ENCODE measurements at regions not wholly inside any gene's neighbourhood (a gene's known extent, or its start where the extent isn't known, plus 50 kb on each side); places are given as distances from the start of the nearest gene placed in this dataset.
"Not testable (repeated sequence)": the region's sequence is repeated elsewhere in the genome, so short reads cannot be mapped to it uniquely, and the experiment has no call there.

DNA sequence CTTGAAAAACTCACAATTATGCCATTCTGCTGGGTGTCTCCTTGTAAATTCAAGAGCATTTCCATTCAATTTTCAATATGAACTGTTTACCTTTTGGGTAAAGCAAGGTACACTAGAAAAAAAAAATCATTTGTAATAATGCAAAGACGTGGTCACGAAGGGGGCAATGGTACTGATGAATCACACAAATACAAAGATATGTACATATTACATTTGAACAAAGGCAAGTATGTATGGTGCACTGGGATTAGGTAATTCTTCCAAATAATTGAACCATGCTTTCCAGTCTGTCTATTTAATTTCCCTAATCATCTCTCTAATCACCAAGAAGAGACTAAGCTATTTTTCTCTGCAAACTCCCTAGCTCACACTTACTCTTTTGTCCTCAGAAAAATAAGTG lies 63.4 kb upstream of the RNF38 start:
- Histone ChIP-seq H3K9me3 (ENCODE audit: control insufficient read depth, insufficient read depth, low read length) (no peaks in the 10 kb centered on the region), H3K4me3 (ENCODE audit: low read depth, low read length) (no peak overlapping the region), H3K27me3 (ENCODE audit: control insufficient read depth, insufficient read depth, low read length) (no peaks in the 10 kb centered on the region), H3K36me3 (ENCODE audit: control insufficient read depth, insufficient read depth, low read length) (no peaks in the 10 kb centered on the region), H3K27ac (ENCODE audit: low read depth, low read length) (no peak overlapping the region), H3K4me1 (ENCODE audit: control insufficient read depth, insufficient read depth, low read length) (peaks cover 19% of the 10 kb centered on the region)
- no peak for DNase-seq (ENCODE audit: low read depth in 4 of 6, low spot score in 6 of 6)
- no CpG with 5 or more reads among the region's 2 CpGs for whole genome bisulfite sequencing (ENCODE audit: insufficient coverage)

- H3K27ac ChIP-seq (ENCODE audit: low read depth, low read length): peak overlapping the region; percentile 45
- peaks cover 19% of the 10 kb centered on the region for H3K4me1 ChIP-seq (ENCODE audit: control insufficient read depth, insufficient read depth, low read length)
- 85% methylated on average over 4 of the region's 4 CpGs for WGBS (ENCODE audit: insufficient coverage)
- H3K9me3 ChIP-seq (ENCODE audit: control insufficient read depth, insufficient read depth, low read length): no peaks in the 10 kb centered on the region
- no peak for DNase-seq (ENCODE audit: low read depth in 4 of 6, low spot score in 6 of 6)
- H3K36me3 ChIP-seq (ENCODE audit: control insufficient read depth, insufficient read depth, low read length): peaks cover 4% of the 10 kb centered on the region
- H3K27me3 ChIP-seq (ENCODE audit: control insufficient read depth, insufficient read depth, low read length): no peaks in the 10 kb centered on the region
- no peak overlapping the region for H3K4me3 ChIP-seq (ENCODE audit: low read depth, low read length)
These were observed 62.2 kb upstream of the RNF38 start for GRCh38 chr9:36462245-36462644.

DNA sequence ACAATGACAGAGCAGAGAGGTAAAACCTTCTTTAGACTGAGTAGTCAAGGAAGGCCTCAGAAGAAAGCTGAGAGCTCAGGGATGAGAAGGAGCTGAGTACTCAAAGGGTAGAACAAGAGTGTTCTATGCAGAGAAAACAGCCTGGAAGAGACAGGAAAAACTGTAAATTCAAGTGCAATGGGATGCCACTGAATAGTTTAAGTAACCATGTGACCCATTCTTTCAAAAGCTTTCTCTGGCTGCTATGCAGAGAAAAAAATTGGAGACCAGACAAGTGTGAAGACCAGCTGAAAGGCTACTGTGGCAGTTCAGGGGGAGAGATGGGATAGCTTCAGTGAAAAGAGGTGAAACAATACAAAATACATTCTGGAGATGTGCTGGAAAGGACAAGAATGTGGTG lies 61.3 kb upstream of the RNF38 start:
- no peak overlapping the region for H3K4me3 ChIP-seq (ENCODE audit: low read depth, low read length)
- peak in 5 of 6 donors; percentile 24 to 73 (median 50) for DNase-seq (ENCODE audit: low read depth in 4 of 6, low spot score in 6 of 6)
- H3K27ac ChIP-seq (ENCODE audit: low read depth, low read length): peak overlapping the region; percentile 45
- H3K9me3 ChIP-seq (ENCODE audit: control insufficient read depth, insufficient read depth, low read length): no peaks in the 10 kb centered on the region
- H3K36me3 ChIP-seq (ENCODE audit: control insufficient read depth, insufficient read depth, low read length): peaks cover 4% of the 10 kb centered on the region
- peaks cover 19% of the 10 kb centered on the region for H3K4me1 ChIP-seq (ENCODE audit: control insufficient read depth, insufficient read depth, low read length)
- H3K27me3 ChIP-seq (ENCODE audit: control insufficient read depth, insufficient read depth, low read length): no peaks in the 10 kb centered on the region

DNA sequence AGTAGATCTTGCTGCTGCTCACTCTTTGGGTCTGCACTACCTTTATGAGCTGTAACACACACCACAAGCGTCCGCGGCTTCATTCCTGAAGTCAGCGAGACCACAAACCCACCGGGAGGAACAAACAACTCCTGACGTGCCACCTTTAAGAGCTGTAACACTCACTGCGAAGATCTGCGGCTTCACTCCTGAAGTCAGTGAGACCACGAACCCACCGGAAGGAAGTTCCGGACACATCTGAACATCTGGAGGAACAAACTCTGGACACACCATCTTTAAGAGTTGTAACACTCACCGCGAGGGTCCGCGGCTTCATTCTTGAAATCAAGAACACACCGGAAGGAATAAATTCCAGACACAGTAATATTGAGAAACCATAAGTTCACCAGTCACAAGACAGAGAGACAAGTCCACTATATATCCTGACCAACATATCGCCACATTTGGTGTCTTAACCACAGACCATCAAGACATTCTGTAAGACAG lies 58.4 kb upstream of the RNF38 start:
- not testable (repeated sequence) for H3K27me3 ChIP-seq (ENCODE audit: control insufficient read depth, insufficient read depth, low read length); H3K9me3 ChIP-seq (ENCODE audit: control insufficient read depth, insufficient read depth, low read length); H3K4me3 ChIP-seq (ENCODE audit: low read depth, low read length); H3K27ac ChIP-seq (ENCODE audit: low read depth, low read length); DNase-seq (ENCODE audit: low read depth in 4 of 6, low spot score in 6 of 6); H3K36me3 ChIP-seq (ENCODE audit: control insufficient read depth, insufficient read depth, low read length)
- WGBS (ENCODE audit: insufficient coverage): 92% methylated on average over 16 of the region's 17 CpGs
- H3K4me1 ChIP-seq (ENCODE audit: control insufficient read depth, insufficient read depth, low read length): peaks cover 19% of the 10 kb centered on the region

DNA sequence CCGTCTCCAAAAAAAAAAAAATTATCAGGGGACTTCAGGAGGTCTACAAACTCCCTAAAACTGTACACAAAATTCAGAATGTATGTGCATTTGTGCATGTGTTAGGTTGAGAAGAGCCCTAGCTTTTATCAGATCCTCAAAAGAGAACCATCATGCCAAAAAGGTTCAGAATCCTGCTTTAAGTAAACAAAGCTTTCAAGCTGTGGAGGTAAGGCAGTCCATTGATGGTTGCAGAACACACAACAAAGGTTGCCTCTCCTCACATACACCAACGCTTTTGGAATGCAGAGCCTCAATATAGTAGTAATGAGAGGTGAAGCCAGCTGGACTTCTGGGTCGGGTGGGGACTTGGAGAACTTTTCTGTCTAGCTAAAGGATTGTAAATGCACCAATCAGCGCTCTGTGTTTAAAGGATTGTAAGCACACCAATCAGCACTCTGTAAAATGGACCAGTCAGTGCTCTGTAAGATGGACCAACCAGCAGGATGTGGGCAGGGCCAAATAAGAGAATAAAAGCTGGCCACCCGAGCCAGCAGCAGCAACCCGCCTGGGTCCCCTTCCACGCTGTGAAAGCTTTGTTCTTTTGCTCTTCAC lies 57.9 kb upstream of the RNF38 start:
- no peak for DNase-seq (ENCODE audit: low read depth in 4 of 6, low spot score in 6 of 6)
- H3K27me3 ChIP-seq (ENCODE audit: control insufficient read depth, insufficient read depth, low read length): no peaks in the 10 kb centered on the region
- no peaks in the 10 kb centered on the region for H3K9me3 ChIP-seq (ENCODE audit: control insufficient read depth, insufficient read depth, low read length)
- H3K4me1 ChIP-seq (ENCODE audit: control insufficient read depth, insufficient read depth, low read length): peaks cover 19% of the 10 kb centered on the region
- H3K4me3 ChIP-seq (ENCODE audit: low read depth, low read length): no peak overlapping the region
- H3K36me3 ChIP-seq (ENCODE audit: control insufficient read depth, insufficient read depth, low read length): peaks cover 4% of the 10 kb centered on the region
- WGBS (ENCODE audit: insufficient coverage): 88% methylated on average over 5 of the region's 7 CpGs
- H3K27ac ChIP-seq (ENCODE audit: low read depth, low read length): no peak overlapping the region

- no CpG with 5 or more reads among the region's 1 CpG for WGBS (ENCODE audit: insufficient coverage)
- Histone ChIP-seq H3K4me1 (ENCODE audit: control insufficient read depth, insufficient read depth, low read length) (peaks cover 14% of the 10 kb centered on the region), H3K9me3 (ENCODE audit: control insufficient read depth, insufficient read depth, low read length) (no peaks in the 10 kb centered on the region), H3K36me3 (ENCODE audit: control insufficient read depth, insufficient read depth, low read length) (peaks cover 4% of the 10 kb centered on the region), H3K27me3 (ENCODE audit: control insufficient read depth, insufficient read depth, low read length) (no peaks in the 10 kb centered on the region), H3K4me3 (ENCODE audit: low read depth, low read length) (no peak overlapping the region), H3K27ac (ENCODE audit: low read depth, low read length) (no peak overlapping the region)
- DNase-seq (ENCODE audit: low read depth in 4 of 6, low spot score in 6 of 6): no peak
These were observed 56.5 kb upstream of the RNF38 start for GRCh38 chr9:36456480-36457065.

DNA sequence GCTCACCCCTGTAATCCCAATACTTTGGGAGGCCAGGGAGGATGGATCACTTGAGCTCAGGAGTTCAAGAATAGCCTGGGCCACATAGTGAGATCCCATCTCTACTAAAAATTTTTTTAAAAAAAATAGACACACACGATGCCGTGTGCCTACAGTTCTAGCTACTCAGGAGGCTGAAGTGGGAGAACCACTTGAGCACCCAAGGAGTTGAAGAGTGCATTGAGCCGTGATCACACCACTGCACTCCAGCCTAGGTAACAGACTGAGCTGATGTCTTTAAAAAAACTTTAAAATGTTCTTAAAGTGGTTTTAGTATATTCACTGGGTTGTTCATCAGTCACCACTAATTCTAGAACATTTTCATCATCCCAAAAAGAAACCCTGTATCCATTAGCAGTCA lies 51.9 kb upstream of the RNF38 start:
- Histone ChIP-seq H3K4me3 (ENCODE audit: low read depth, low read length) (no peak overlapping the region), H3K4me1 (ENCODE audit: control insufficient read depth, insufficient read depth, low read length) (peaks cover 4% of the 10 kb centered on the region)
- WGBS (ENCODE audit: insufficient coverage): 94% methylated on average over 2 of the region's 3 CpGs

GRCh38 chr9:36450110-36450732 lies 50.2 kb upstream of the RNF38 start:
- no peak overlapping the region for H3K4me3 ChIP-seq (ENCODE audit: low read depth, low read length)
- H3K27me3 ChIP-seq (ENCODE audit: control insufficient read depth, insufficient read depth, low read length): no peaks in the 10 kb centered on the region
- no peak overlapping the region for H3K27ac ChIP-seq (ENCODE audit: low read depth, low read length)
- DNase-seq (ENCODE audit: low read depth in 4 of 6, low spot score in 6 of 6): peak in 4 of 6 donors; percentile 35 to 84 (median 55)
- WGBS (ENCODE audit: insufficient coverage): 82% methylated on average over 2 of the region's 3 CpGs
- no peaks in the 10 kb centered on the region for H3K9me3 ChIP-seq (ENCODE audit: control insufficient read depth, insufficient read depth, low read length)
- no peaks in the 10 kb centered on the region for H3K36me3 ChIP-seq (ENCODE audit: control insufficient read depth, insufficient read depth, low read length)
- peaks cover 4% of the 10 kb centered on the region for H3K4me1 ChIP-seq (ENCODE audit: control insufficient read depth, insufficient read depth, low read length)

More for the DNA sequence above, 51.9 kb upstream of the RNF38 start:
- no peak for DNase-seq (ENCODE audit: low read depth in 4 of 6, low spot score in 6 of 6)
- H3K9me3 ChIP-seq (ENCODE audit: control insufficient read depth, insufficient read depth, low read length): no peaks in the 10 kb centered on the region
- H3K36me3 ChIP-seq (ENCODE audit: control insufficient read depth, insufficient read depth, low read length): no peaks in the 10 kb centered on the region
- no peak overlapping the region for H3K27ac ChIP-seq (ENCODE audit: low read depth, low read length)
- no peaks in the 10 kb centered on the region for H3K27me3 ChIP-seq (ENCODE audit: control insufficient read depth, insufficient read depth, low read length)
